ENCODE measurements at regions not wholly inside any gene's neighbourhood (a gene's known extent, or its start where the extent isn't known, plus 50 kb on each side); places are given as distances from the start of the nearest gene placed in this dataset.

DNA sequence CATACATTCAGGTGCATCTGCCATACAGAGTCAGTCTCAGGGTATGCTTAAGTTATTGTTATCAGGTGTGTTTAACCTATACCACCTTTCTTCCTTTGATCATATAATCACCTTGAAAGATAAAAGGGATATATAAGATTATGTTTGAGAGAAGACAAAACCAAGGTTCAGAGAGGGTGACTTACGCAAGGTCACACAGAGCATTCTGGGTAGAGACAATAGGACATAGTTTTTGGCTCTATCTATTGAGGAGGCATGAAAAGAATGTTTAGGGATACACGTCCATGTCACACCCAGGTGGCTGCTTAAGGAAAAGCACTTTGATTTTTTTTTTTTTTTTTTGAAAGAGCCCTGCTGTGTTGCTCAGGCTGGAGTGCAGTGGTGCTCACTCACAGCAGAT lies 327.1 kb upstream of the RPS6KA3 start:
- ChIA-PET CTCF (no interaction called here), POLR2A (no interaction called here)
- Histone ChIP-seq H3K27me3 (replicated peaks; ENCODE audit: control insufficient read depth, insufficient read depth, low read length) (no peaks in the 10 kb centered on the region), H3K36me3 (ENCODE audit: control insufficient read depth, insufficient read depth, low read length) (no peaks in the 10 kb centered on the region), H3K4me3 (ENCODE audit: low read depth, low read length) (no peak overlapping the region), H3K4me1 (peaks cover 20% of the 10 kb centered on the region), H3K9me3 (no peaks in the 10 kb centered on the region)
- no peaks in the 10 kb centered on the region for H3K36me3 Mint-ChIP-seq (ENCODE audit: insufficient read depth, unreplicated experiment)
- peak overlapping the region; percentile 45 for H3K27ac Mint-ChIP-seq (ENCODE audit: unreplicated experiment)
- no peak overlapping the region for H3K4me3 Mint-ChIP-seq (ENCODE audit: unreplicated experiment)
- TF ChIP-seq, protein P1, sequence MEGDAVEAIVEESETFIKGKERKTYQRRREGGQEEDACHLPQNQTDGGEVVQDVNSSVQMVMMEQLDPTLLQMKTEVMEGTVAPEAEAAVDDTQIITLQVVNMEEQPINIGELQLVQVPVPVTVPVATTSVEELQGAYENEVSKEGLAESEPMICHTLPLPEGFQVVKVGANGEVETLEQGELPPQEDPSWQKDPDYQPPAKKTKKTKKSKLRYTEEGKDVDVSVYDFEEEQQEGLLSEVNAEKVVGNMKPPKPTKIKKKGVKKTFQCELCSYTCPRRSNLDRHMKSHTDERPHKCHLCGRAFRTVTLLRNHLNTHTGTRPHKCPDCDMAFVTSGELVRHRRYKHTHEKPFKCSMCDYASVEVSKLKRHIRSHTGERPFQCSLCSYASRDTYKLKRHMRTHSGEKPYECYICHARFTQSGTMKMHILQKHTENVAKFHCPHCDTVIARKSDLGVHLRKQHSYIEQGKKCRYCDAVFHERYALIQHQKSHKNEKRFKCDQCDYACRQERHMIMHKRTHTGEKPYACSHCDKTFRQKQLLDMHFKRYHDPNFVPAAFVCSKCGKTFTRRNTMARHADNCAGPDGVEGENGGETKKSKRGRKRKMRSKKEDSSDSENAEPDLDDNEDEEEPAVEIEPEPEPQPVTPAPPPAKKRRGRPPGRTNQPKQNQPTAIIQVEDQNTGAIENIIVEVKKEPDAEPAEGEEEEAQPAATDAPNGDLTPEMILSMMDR (IDR thresholded peaks at IDR 0.05; ENCODE audit: insufficient read depth in 1 of 2, low read depth in 1 of 2, low read length in 1 of 2, severe bottlenecking in 1 of 2, unreplicated experiment in 1 of 2): no peak
- BruUV-seq (replicated peaks): no TSS peak
- no peaks in the 10 kb centered on the region for H3K27me3 Mint-ChIP-seq (ENCODE audit: insufficient read depth, unreplicated experiment)
- peaks cover 10% of the 10 kb centered on the region for H3K9me3 Mint-ChIP-seq (ENCODE audit: unreplicated experiment)
- intact Hi-C loops (cut with micrococcal nuclease; ENCODE audit: unreplicated experiment): loop anchor here (2.0 kb wide), 1 partner anchor 63 kb away; no protein-coding TSS in a partner anchor
- DNase-seq: peak; percentile 57 to 62
- peaks cover 6% of the 10 kb centered on the region for H3K4me1 Mint-ChIP-seq (ENCODE audit: low read depth, unreplicated experiment)

DNA sequence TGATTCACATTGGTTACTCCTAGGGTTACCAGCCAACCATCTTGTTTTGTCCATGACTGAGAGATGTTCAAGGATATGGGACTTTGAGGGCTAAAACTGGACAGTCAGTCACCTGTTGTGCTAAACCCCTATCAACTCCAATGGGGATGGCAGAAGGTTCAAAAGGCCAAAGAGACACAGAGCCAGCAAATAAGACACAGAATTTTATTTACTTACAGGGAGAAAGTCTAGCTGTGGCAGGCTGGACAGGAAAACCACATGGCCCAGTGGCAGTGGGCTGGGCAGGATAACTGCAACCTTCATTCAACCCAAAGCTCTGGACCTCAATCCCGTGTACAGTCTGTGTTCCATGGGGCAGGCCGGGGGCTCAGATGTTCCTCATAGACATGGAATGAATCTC lies 326.7 kb upstream of the RPS6KA3 start:
- peaks cover 10% of the 10 kb centered on the region for H3K9me3 Mint-ChIP-seq (ENCODE audit: unreplicated experiment)
- Histone ChIP-seq H3K36me3 (ENCODE audit: control insufficient read depth, insufficient read depth, low read length) (no peaks in the 10 kb centered on the region), H3K27me3 (replicated peaks; ENCODE audit: control insufficient read depth, insufficient read depth, low read length) (no peaks in the 10 kb centered on the region), H3K9me3 (no peaks in the 10 kb centered on the region), H3K4me1 (peaks cover 20% of the 10 kb centered on the region), H3K4me3 (ENCODE audit: low read depth, low read length) (no peak overlapping the region)
- no peaks in the 10 kb centered on the region for H3K27me3 Mint-ChIP-seq (ENCODE audit: insufficient read depth, unreplicated experiment)
- no TSS peak for BruUV-seq (replicated peaks)
- DNase-seq: peak in 1 of 2 experiments; percentile 48
- POLR2A ChIA-PET: no interaction called here
- intact Hi-C loops (cut with micrococcal nuclease; ENCODE audit: unreplicated experiment): no loop called here
- H3K36me3 Mint-ChIP-seq (ENCODE audit: insufficient read depth, unreplicated experiment): no peaks in the 10 kb centered on the region
- H3K27ac Mint-ChIP-seq (ENCODE audit: unreplicated experiment): peak overlapping the region; percentile 45
- no peak overlapping the region for H3K4me3 Mint-ChIP-seq (ENCODE audit: unreplicated experiment)
- CTCF ChIA-PET: no interaction called here
- H3K4me1 Mint-ChIP-seq (ENCODE audit: low read depth, unreplicated experiment): peaks cover 6% of the 10 kb centered on the region
- TF ChIP-seq, protein P1 (IDR thresholded peaks at IDR 0.05; ENCODE audit: insufficient read depth in 1 of 2, low read depth in 1 of 2, low read length in 1 of 2, severe bottlenecking in 1 of 2, unreplicated experiment in 1 of 2): no peak

DNA sequence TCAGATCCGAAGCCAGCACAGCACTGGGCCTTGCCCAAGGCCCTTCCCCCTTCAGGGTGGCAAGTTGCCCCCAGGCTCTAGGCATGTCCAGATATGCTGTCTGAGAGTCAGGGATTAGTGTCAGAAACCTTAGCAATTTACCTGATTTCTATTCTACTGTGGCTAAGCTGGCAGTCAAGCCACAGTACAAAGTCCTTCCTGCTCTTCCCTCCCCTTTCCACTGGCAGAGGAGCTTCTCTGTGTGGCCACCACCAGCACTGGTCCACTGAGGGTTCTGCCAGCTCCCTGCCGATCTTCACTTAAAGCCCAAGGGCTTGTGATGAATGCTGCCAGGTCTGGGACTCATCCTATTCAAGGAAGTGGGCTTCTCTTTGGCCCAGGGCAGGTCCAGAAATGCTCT lies 324.5 kb upstream of the RPS6KA3 start:
- Mint-ChIP-seq H3K4me3 (ENCODE audit: unreplicated experiment) (no peak overlapping the region), H3K27ac (ENCODE audit: unreplicated experiment) (peak overlapping the region; percentile 3), H3K36me3 (ENCODE audit: insufficient read depth, unreplicated experiment) (no peaks in the 10 kb centered on the region), H3K4me1 (ENCODE audit: low read depth, unreplicated experiment) (peaks cover 6% of the 10 kb centered on the region), H3K27me3 (ENCODE audit: insufficient read depth, unreplicated experiment) (no peaks in the 10 kb centered on the region), H3K9me3 (ENCODE audit: unreplicated experiment) (peaks cover 10% of the 10 kb centered on the region)
- no peak for DNase-seq
- Histone ChIP-seq H3K9me3 (no peaks in the 10 kb centered on the region), H3K36me3 (ENCODE audit: control insufficient read depth, insufficient read depth, low read length) (no peaks in the 10 kb centered on the region), H3K27me3 (replicated peaks; ENCODE audit: control insufficient read depth, insufficient read depth, low read length) (no peaks in the 10 kb centered on the region), H3K4me3 (ENCODE audit: low read depth, low read length) (no peak overlapping the region), H3K4me1 (peaks cover 23% of the 10 kb centered on the region)
- no TSS peak for BruUV-seq (replicated peaks)
- ChIA-PET CTCF (no interaction called here), POLR2A (no interaction called here)
- TF ChIP-seq, protein P1 (IDR thresholded peaks at IDR 0.05; ENCODE audit: insufficient read depth in 1 of 2, low read depth in 1 of 2, low read length in 1 of 2, severe bottlenecking in 1 of 2, unreplicated experiment in 1 of 2): no peak
- intact Hi-C loops (cut with micrococcal nuclease; ENCODE audit: unreplicated experiment): no loop called here
